WI38 (cell line): ENCODE measurements at regions not wholly inside any gene's neighbourhood (a gene's known extent, or its start where the extent isn't known, plus 50 kb on each side); places are given as distances from the start of the nearest gene placed in this dataset.
"Not testable (repeated sequence)": the region's sequence is repeated elsewhere in the genome, so short reads cannot be mapped to it uniquely, and the experiment has no call there.

Source experiments
- H3K4me3 ChIP-seq: 2 replicates; pipeline ENCODE4 v1.5.1; 2011; ENCODE audit warnings: low read depth, mild to moderate bottlenecking, control low read depth, low read length
- TF ChIP-seq, protein P1 (sequence below): IDR thresholded peaks from 2 replicates; pipeline ENCODE4 v1.5.1; 2012; ENCODE audit warnings: low read depth, mild to moderate bottlenecking, control low read depth, low read length

DNA sequence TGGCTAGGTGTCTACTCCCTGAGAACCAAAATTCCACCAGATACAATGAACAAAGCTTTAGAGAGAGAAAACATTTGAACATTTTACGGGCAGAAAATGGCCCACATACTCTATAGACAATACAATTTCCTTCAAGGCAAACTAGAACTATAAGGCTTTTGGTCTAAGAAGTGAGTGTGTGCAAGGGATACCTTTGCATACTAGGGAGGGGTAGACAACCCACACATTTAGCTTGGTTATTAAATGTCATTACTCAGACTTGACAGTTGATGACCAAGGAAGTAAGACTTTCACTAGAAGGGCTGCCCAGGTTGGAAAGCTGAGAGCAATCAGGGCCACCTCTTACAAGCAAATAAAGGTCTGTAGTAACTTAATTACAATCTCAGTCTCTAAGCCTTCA, 64.0 kb upstream of the PLEKHM1 start:
- H3K4me3 ChIP-seq, result not testable (repeated sequence)

DNA sequence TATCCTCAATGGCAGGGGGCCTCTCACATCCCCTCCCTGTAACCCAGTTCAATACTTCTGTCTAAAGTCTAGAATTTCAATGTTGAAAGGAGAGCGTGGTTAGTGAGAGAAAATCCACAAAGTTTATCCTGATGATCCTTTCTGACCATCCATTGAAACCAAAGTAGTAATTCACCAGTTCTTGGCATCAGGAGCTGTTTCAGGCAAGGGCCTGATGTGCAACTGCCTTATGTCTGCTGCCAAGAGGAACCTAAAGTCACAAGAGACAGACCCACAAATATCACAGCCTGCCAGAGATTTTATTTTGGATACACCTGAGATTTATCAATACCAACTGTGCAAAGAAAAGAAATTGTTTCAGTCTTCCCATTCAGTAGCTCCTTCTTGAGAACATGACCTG, 68.3 kb upstream of the PLEKHM1 start:
- not testable (repeated sequence) for H3K4me3 ChIP-seq

DNA sequence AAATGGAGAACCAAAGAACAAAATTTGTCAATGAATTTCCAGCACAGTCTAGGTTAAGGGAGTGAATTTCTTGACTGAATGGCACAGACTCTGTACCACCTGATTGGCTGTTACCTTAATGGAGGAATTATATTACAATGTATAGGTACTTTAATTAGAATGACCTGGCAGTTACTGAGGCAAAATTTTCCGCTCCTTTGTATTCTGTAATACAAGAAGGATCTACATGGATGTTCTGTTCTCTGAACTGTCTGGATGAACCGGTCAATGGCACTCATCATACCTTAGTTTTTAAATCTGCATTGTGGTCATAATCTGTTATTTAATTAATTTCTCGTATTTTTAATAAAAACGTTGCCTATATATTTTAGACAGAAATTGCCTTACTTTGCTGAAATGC, 72.3 kb upstream of the PLEKHM1 start:
- H3K4me3 ChIP-seq, result not testable (repeated sequence)

DNA sequence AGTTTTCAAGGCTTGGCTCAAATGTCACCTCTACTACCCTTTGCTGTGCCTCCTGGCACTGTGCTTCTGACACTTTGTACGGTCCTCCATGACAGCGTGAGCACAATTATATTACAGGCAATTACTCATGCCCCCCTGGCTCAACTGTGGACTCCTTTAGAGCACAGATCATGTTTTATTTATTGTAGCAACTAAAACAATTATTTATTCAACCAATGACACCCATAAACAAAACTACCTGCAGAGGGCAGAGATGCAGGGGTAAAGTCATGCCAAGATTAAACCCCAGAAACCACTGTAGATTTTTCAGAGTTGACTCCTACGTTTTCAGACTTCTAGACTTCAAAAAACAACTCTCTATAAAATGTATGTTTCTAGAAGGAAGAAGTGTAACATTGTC, 72.8 kb upstream of the PLEKHM1 start:
- not testable (repeated sequence) for H3K4me3 ChIP-seq

DNA sequence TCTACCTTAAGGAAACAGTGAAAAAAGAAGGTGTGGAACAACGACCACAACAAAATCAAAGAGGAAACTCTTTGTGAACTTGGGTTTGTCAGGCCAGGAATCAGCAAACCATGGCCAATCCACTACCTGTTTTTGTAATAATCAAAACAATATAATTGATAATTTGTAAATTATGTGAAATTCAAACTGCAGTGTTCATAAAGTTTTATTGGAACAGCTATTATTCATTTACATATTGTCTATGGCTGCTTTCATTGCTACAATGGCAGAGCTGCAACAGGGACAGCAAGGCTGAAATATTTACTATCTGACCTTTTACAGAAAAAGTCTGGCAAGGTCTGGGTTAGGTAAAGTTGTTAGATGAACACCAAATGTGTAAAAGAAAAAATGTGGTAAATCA, 77.8 kb upstream of the PLEKHM1 start:
- H3K4me3 ChIP-seq, result not testable (repeated sequence)

DNA sequence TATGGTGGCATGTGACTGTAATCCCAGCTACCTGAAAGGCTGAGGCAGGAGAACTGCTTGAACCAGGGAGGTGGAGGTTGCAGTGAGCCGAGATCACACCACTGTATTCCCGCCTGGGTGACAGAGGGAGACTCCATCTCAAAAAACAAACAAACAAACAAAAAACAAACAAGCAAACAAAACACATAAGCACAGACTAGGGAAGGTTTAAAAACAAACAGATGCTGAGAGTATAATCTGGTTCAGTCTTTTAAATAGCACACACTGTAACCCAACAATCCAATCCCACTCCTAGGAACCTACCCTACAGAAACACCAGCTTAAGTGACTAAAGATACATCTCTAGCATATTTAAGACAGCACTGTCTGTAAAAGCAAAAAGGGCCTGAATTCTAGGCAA, 82.8 kb upstream of the PLEKHM1 start:
- H3K4me3 ChIP-seq, result not testable (repeated sequence)

DNA sequence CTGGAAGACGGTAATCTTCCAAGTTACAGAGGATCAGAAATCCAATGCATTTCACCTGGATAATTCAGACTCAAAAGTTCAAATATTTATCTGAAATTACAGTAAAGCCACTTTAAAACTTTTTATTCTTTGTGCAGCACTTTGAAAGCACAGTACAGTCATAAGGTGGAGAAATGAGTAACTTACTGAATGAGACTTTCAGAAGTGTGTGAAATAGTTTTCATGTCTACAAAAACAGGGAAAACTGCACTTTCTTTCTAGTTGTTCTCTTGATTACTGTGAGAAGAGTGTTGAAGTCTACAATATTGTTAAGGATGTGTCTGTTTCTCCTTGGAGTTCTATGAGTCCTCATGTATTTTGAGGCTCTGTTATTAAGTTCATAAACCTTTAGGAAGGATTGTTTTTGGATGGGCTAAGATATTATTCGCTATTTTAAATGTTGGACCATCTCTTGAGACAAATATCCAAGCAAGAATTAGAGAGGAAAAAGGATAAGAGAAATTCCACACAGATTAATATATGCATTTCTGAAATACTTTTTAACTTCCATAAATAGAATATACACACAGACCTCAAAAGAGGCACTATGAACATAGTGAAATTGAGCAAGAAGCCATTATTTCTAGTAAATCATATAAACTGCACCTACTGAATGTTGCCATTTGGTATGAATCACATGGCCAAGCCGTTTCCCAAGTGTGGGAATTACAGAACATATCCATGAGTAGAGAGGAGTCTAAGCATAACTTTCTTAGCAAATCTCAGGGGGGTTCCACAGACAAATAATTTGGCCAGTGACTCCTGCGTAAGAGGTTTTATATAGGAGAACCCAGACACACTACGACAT, 83.6 kb upstream of the PLEKHM1 start:
- TF ChIP-seq, protein P1, sequence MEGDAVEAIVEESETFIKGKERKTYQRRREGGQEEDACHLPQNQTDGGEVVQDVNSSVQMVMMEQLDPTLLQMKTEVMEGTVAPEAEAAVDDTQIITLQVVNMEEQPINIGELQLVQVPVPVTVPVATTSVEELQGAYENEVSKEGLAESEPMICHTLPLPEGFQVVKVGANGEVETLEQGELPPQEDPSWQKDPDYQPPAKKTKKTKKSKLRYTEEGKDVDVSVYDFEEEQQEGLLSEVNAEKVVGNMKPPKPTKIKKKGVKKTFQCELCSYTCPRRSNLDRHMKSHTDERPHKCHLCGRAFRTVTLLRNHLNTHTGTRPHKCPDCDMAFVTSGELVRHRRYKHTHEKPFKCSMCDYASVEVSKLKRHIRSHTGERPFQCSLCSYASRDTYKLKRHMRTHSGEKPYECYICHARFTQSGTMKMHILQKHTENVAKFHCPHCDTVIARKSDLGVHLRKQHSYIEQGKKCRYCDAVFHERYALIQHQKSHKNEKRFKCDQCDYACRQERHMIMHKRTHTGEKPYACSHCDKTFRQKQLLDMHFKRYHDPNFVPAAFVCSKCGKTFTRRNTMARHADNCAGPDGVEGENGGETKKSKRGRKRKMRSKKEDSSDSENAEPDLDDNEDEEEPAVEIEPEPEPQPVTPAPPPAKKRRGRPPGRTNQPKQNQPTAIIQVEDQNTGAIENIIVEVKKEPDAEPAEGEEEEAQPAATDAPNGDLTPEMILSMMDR, result no peak
- no peak overlapping the region for H3K4me3 ChIP-seq

DNA sequence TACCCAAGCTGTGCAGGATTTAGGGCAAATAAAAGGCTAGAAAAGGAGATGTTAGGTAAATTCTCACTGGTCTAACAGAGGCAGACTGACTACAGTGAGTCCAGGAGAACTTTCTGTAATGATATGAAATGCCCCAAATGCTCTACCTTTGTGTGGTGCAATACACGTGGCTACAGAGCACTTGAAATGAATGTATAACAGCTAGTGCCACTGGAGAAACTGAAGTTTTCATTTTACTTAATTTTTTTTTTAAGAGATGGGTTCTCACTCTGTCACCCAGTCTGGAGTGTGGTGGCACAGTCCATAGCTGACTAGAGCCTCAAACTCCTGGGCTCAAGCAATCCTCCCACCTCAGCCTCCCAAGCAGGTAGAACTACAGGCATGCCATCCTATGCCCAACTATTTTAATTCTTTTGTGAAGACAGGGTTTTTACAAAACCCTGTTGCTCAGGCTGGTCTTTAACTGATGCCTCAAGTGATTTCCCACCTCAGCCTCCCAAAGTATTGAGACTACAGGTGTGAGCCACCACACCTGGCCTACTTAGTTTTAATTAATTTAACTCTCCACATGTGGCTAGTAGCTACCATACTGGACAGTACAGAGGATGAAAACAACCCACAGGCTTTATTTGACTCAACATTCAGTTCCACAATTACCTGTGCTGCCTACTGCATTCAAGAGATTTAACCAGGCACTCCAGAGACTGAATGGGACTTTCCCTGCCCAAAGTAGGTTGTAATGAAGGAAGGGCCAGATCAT, 84.8 kb upstream of the PLEKHM1 start:
- TF ChIP-seq, protein P1, result no peak
- H3K4me3 ChIP-seq, result no peak overlapping the region

DNA sequence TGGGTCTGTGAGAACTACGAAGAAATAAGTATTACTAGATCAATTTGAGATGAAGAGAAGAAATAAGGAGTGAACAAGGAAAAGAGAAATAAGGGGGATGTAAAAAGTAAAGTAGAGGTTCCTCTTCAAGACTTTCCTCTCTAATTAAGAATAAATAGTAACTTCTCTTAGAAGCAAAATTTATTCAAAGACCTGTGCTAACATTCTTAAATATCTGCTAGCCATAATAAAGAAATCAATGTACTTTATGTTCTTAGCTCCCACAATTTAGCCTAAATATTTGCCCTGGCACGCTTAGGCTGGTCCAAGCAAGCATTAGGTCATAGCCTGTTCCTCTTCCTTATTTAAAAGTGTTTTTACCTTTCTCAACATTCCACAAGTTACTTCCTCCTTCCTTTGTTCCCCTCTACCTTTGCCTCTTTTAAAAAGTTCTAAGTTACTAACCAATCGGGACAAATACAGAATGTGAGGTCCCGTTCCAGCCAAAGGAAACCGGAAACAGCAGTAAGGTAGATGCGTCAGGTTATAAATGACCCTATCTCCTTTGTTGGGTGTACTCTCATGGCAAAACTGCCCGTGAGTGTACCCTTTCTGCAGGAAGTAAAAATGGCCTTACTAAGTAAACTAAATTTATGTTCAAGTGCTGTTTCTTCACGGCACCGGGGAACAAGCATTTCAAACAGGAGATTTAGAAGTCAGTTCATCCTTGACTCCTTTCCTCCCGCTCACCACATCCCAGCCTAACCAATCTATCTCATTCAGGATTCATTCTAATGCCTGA, 86.2 kb upstream of the PLEKHM1 start:
- H3K4me3 ChIP-seq, result not testable (repeated sequence)

DNA sequence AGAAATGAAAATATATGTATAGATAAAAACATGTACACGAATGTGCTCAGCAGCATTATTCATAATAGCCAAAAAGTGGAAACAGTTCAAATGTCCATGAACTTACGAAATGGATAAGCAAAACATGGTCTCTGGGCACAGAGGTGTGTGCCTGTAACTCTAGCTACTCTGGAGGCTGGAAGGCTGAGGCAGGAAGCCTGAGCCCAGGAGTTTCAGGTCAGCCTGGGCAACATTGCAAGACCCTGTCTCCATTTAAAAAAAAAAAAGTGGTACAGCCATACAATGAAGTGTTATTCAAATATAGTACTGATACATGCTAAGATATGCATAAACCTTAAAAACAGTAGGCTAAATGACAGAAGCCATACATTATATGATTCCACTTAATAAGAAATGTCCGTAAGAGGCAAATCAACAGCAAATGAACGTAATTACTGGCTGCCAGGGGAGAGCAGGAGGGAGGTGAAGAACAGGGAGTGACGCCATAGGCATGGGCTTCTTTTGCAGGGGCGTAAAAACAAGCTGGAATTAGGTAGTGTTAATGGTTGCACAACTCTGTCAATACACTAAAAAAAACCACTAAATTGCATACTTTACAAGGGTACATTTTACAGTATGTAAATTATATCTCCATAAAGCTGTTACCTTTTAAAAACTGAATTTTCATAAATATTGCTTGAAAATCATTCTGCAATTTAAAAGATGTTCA, 87.2 kb upstream of the PLEKHM1 start:
- TF ChIP-seq, protein P1, result no peak
- no peak overlapping the region for H3K4me3 ChIP-seq
